ENCODE measurements at regions not wholly inside any gene's neighbourhood (a gene's known extent, or its start where the extent isn't known, plus 50 kb on each side); places are given as distances from the start of the nearest gene placed in this dataset.

GRCh38 chr13:53405616-53406015 lies 377.0 kb downstream of the OLFM4 start:
- no peak overlapping the region for H3K4me3 ChIP-seq
- no peaks in the 10 kb centered on the region for H3K36me3 ChIP-seq
- intact Hi-C loops (cut with micrococcal nuclease) = no loop called here
- DNase-seq = no peak
- H3K27ac ChIP-seq (replicated peaks) = no peak overlapping the region
- no peaks in the 10 kb centered on the region for H3K4me1 ChIP-seq
- TF ChIP-seq, protein P1, sequence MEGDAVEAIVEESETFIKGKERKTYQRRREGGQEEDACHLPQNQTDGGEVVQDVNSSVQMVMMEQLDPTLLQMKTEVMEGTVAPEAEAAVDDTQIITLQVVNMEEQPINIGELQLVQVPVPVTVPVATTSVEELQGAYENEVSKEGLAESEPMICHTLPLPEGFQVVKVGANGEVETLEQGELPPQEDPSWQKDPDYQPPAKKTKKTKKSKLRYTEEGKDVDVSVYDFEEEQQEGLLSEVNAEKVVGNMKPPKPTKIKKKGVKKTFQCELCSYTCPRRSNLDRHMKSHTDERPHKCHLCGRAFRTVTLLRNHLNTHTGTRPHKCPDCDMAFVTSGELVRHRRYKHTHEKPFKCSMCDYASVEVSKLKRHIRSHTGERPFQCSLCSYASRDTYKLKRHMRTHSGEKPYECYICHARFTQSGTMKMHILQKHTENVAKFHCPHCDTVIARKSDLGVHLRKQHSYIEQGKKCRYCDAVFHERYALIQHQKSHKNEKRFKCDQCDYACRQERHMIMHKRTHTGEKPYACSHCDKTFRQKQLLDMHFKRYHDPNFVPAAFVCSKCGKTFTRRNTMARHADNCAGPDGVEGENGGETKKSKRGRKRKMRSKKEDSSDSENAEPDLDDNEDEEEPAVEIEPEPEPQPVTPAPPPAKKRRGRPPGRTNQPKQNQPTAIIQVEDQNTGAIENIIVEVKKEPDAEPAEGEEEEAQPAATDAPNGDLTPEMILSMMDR (IDR thresholded peaks at IDR 0.05; ENCODE audit: borderline replicate concordance) = no peak
- H3K9me3 ChIP-seq (replicated peaks) = no peaks in the 10 kb centered on the region
- no peaks in the 10 kb centered on the region for H3K27me3 ChIP-seq (ENCODE audit: low read depth)

GRCh38 chr13:53408306-53408705 lies 379.7 kb downstream of the OLFM4 start:
- Histone ChIP-seq H3K9me3 (replicated peaks) (no peaks in the 10 kb centered on the region), H3K27ac (replicated peaks) (no peak overlapping the region), H3K4me3 (no peak overlapping the region), H3K27me3 (ENCODE audit: low read depth) (no peaks in the 10 kb centered on the region), H3K4me1 (no peaks in the 10 kb centered on the region), H3K36me3 (no peaks in the 10 kb centered on the region)
- DNase-seq = no peak
- intact Hi-C loops (cut with micrococcal nuclease) = no loop called here
- TF ChIP-seq, protein P1 (IDR thresholded peaks at IDR 0.05; ENCODE audit: borderline replicate concordance) = no peak

DNA sequence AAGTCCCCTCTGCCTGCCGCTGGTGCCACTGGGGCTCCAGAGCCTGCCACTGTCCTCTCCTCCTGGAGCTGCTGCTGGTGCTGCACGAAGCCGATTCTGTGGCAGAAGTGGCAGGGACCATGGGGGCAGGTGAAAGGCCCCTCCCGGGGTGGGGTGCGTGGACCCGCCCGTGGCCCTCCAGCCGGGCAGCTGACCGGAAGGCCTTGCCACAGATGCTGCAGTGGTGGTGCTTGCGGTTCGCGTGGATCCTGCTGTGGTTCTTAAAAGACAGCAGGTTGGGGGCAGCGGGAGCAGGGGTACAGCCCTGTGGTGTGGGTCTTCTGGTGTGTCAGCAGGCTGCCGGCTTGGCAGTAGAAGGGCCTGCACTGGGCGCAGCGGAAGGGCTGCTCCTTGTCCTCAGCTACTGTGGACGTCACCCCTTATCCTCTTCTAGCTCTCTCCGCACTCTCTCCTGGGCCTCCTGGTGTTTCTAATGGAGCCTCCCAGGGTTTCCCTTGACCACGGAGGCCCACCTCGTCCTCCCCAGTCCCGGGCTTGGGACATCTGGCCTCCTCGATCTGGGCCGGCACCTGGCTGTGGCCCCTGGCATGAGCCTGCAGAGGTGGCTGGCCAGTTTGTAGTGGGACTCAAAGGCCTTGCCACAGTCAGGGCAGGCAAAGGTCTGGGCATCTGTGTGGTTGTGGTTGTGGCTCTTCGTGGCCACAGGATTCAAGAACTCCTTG lies 380.4 kb downstream of the OLFM4 start:
- no peak overlapping the region for H3K27ac ChIP-seq (replicated peaks)
- DNase-seq = no peak
- no peak overlapping the region for H3K4me3 ChIP-seq
- no peaks in the 10 kb centered on the region for H3K9me3 ChIP-seq (replicated peaks)
- intact Hi-C loops (cut with micrococcal nuclease) = no loop called here
- TF ChIP-seq, protein P1 (IDR thresholded peaks at IDR 0.05; ENCODE audit: borderline replicate concordance) = no peak
- no peaks in the 10 kb centered on the region for H3K4me1 ChIP-seq
- no peaks in the 10 kb centered on the region for H3K36me3 ChIP-seq
- no peaks in the 10 kb centered on the region for H3K27me3 ChIP-seq (ENCODE audit: low read depth)

- intact Hi-C loops (cut with micrococcal nuclease) = no loop called here
- no peak for DNase-seq
- Histone ChIP-seq H3K4me1 (no peaks in the 10 kb centered on the region), H3K27ac (replicated peaks) (no peak overlapping the region), H3K27me3 (ENCODE audit: low read depth) (no peaks in the 10 kb centered on the region), H3K4me3 (no peak overlapping the region), H3K9me3 (replicated peaks) (no peaks in the 10 kb centered on the region), H3K36me3 (no peaks in the 10 kb centered on the region)
- TF ChIP-seq, protein P1 (IDR thresholded peaks at IDR 0.05; ENCODE audit: borderline replicate concordance) = no peak
Observed at GRCh38 chr13:53411463-53411862, 382.9 kb downstream of the OLFM4 start.

GRCh38 chr13:53415135-53415534 lies 386.5 kb downstream of the OLFM4 start:
- TF ChIP-seq, protein P1 (IDR thresholded peaks at IDR 0.05; ENCODE audit: borderline replicate concordance) = no peak
- H3K27ac ChIP-seq (replicated peaks) = no peak overlapping the region

More at GRCh38 chr13:53415135-53415534, 386.5 kb downstream of the OLFM4 start:
- Histone ChIP-seq H3K9me3 (replicated peaks) (peaks cover 6% of the 10 kb centered on the region), H3K4me3 (no peak overlapping the region), H3K27me3 (ENCODE audit: low read depth) (no peaks in the 10 kb centered on the region), H3K4me1 (no peaks in the 10 kb centered on the region), H3K36me3 (no peaks in the 10 kb centered on the region)
- intact Hi-C loops (cut with micrococcal nuclease) = no loop called here
- no peak for DNase-seq
